Activated naive CD8-positive, alpha-beta T cell treated with anti-CD3 and anti-CD28 coated beads, Interleukin-2, amount 50 U/mL, for 24 hours (primary cell): ENCODE measurements at regions not wholly inside any gene's neighbourhood (a gene's known extent, or its start where the extent isn't known, plus 50 kb on each side); places are given as distances from the start of the nearest gene placed in this dataset.

Source experiments
- ATAC-seq: fragments of 150-1000 bp; cut with Tn5 transposase; one replicate; pipeline ENCODE4 v1.10.0; 2021
- DNase-seq: peaks from one replicate; pipeline ENCODE4 v3.0.0; 2021
- H3K27ac Mint-ChIP-seq: one replicate; pipeline ENCODE4 v1.8.0; 2021; ENCODE audit warnings: mild to moderate bottlenecking, mixed read lengths
- H3K27me3 Mint-ChIP-seq: one replicate; pipeline ENCODE4 v1.8.0; 2021; ENCODE audit warnings: mixed read lengths
- H3K36me3 Mint-ChIP-seq: one replicate; pipeline ENCODE4 v1.8.0; 2021; ENCODE audit warnings: low read depth, mixed read lengths
- H3K4me1 Mint-ChIP-seq: one replicate; pipeline ENCODE4 v1.8.0; 2021; ENCODE audit warnings: mixed read lengths
- H3K4me3 Mint-ChIP-seq: one replicate; pipeline ENCODE4 v1.8.0; 2021; ENCODE audit warnings: mild to moderate bottlenecking, moderate library complexity, mixed read lengths
- H3K9me3 Mint-ChIP-seq: one replicate; pipeline ENCODE4 v1.8.0; 2021; ENCODE audit warnings: mixed read lengths

GRCh38 chr11:15817001-15817400 lies 539.3 kb downstream of the SOX6 start:
- ATAC-seq (no peak), DNase-seq (no peak)

DNA sequence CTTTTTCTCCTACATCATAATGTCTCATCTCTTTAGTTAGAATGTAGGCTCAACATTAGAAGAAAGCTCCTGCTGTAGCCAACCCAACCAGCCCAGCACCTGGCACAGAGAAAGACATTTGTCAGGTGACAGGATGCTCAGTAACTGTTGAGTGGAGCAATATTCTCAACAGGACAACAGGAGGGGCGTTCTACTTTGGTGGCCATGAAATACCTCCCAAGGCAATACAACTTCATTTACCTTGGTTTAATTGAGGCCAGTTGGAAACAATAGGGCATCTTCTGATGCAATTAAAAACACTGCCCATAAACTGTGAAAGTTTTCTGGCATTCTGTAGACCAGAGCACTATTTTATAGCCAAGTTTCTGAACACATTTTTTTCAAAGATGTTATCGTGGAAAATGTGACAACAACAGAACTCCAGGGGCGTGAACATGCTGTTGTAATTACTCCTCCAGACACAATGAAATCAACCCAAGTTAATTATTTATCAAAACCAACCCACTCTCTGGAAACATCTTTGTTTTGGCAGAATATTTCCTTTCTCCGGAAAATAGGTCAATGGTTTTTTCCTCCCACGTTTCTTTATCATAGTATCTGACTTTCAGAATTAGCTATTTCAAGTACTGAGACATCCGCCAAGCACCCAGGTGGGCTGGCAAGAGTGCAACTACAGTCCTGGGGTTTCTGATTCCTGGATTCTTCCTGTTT lies 538.1 kb downstream of the SOX6 start:
- Mint-ChIP-seq H3K36me3 (no peaks in the 10 kb centered on the region), H3K27me3 (peaks cover 11% of the 10 kb centered on the region), H3K4me1 (peaks cover 14% of the 10 kb centered on the region), H3K27ac (no peak overlapping the region), H3K4me3 (no peak overlapping the region), H3K9me3 (no peaks in the 10 kb centered on the region)
- no peak for DNase-seq
- ATAC-seq, result no peak

More at GRCh38 chr11:15817001-15817400, 539.3 kb downstream of the SOX6 start:
- no peaks in the 10 kb centered on the region for H3K9me3 Mint-ChIP-seq
- H3K36me3 Mint-ChIP-seq, result no peaks in the 10 kb centered on the region
- H3K27ac Mint-ChIP-seq, result no peak overlapping the region
- H3K4me3 Mint-ChIP-seq, result no peak overlapping the region
- H3K4me1 Mint-ChIP-seq, result peaks cover 14% of the 10 kb centered on the region
- peaks cover 11% of the 10 kb centered on the region for H3K27me3 Mint-ChIP-seq

DNA sequence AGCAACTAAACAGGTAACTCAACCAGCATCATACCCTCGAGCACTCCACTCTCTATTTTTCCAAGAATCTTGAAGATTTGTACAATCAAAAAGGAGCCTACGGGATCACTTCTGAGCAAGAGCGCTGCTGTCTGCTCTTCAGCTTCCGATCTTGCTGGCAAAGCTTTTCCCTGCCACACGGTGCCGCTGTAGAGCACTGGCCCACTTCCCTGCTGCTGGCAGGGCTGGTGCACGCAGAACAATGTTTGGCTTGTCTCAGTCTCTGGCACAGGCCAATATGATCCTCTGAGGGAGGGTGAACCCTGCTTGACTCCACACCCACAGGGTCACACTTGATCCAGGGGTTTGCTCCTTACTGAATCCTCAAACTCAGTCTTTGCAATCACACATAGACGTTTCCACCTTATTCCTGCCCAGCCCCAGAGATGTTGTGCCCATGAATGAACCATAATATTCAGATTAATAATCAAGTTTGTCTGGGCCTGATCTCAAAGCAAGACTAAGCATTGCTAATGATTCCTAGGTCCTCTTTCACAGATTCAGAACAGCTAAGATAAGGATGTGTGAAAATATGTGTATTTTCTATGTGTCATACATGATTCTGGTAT lies 536.6 kb downstream of the SOX6 start:
- Mint-ChIP-seq H3K4me3 (no peak overlapping the region), H3K27me3 (peaks cover 11% of the 10 kb centered on the region), H3K27ac (no peak overlapping the region), H3K9me3 (no peaks in the 10 kb centered on the region), H3K36me3 (no peaks in the 10 kb centered on the region), H3K4me1 (peaks cover 14% of the 10 kb centered on the region)
- ATAC-seq, result no peak
- DNase-seq, result peak; percentile 39

DNA sequence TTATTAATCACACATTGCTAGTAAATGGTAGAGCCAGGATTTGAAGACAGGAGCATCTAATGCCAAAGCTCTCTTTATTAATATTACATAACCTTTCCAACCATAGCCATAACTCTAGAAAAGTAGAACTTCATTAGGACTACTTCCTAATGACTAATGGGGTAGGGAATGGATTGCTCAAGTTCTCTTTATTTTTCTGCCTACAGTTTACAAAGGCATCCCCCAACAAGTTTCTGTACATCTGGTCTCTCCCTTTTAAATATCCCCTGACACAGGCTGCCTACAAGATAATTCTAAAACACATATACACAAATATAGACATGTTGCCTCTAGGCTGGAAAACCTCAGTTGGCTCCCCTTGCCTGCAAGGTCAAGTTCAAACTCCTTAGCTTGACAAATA lies 534.9 kb downstream of the SOX6 start:
- peaks cover 14% of the 10 kb centered on the region for H3K4me1 Mint-ChIP-seq
- no peaks in the 10 kb centered on the region for H3K9me3 Mint-ChIP-seq
- DNase-seq, result no peak
- no peaks in the 10 kb centered on the region for H3K36me3 Mint-ChIP-seq
- H3K27ac Mint-ChIP-seq, result no peak overlapping the region
- ATAC-seq, result no peak
- peaks cover 13% of the 10 kb centered on the region for H3K27me3 Mint-ChIP-seq
- H3K4me3 Mint-ChIP-seq, result no peak overlapping the region

- H3K4me1 Mint-ChIP-seq, result peaks cover 4% of the 10 kb centered on the region
- no peak overlapping the region for H3K4me3 Mint-ChIP-seq
- peaks cover 11% of the 10 kb centered on the region for H3K27me3 Mint-ChIP-seq
- no peak for ATAC-seq
- no peaks in the 10 kb centered on the region for H3K9me3 Mint-ChIP-seq
- no peaks in the 10 kb centered on the region for H3K36me3 Mint-ChIP-seq
- H3K27ac Mint-ChIP-seq, result no peak overlapping the region
- no peak for DNase-seq
Observed at GRCh38 chr11:15824060-15824459, 532.3 kb downstream of the SOX6 start.

DNA sequence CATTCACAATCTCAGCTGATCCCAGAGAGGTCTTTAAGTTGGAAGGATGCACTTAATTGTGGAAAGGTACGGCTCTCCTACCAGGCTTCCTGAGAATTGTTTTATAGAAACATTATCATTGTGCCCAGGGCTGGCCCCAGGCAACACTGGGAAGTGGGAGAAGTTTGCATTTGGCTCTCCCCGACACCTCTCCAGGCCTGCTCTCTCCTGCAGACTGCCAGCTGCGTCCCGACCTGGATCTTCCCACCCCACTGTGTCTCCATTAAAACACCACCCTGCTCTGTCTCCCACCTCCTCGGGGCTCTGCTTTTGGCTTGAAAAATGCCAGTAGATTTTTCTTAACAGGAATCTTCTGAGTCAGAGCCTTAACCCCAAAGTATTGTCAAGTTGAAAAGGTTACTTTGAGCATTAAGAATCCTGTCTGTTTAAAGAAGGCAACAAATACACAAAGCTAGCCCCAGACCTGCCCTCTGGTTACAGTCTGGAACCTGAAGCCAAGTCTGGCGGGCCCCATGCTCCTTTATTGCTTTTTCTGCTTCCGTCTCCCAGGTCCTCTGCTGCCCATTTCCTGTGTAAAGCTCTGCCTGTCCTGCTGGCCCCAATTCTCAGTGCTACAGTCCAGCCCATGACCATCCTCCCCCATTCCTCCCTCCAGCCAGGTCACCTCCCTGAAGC lies 530.2 kb downstream of the SOX6 start:
- H3K9me3 Mint-ChIP-seq, result no peaks in the 10 kb centered on the region
- H3K27ac Mint-ChIP-seq, result no peak overlapping the region
- no peaks in the 10 kb centered on the region for H3K4me1 Mint-ChIP-seq
- peaks cover 3% of the 10 kb centered on the region for H3K27me3 Mint-ChIP-seq
- no peak for DNase-seq
- no peak overlapping the region for H3K4me3 Mint-ChIP-seq
- ATAC-seq, result no peak
- H3K36me3 Mint-ChIP-seq, result no peaks in the 10 kb centered on the region

DNA sequence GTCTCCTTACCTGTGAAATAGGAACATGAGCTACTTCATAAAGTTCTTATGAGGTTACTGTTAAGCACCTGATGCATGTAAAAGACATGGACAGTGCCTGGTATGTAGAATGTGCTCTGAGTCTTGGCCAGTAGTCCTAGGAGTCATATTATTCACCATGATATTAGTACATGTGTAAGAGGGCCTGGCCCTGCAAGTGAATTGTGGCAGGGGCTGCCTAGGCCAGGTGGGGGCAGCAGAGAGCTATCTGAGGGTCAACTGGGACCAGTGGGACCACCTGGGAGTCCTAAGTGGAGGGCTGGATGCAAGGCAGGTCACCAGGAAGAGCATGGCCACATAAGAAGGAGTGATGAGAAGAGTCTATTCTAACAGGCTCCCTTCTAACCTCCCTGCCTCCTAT lies 529.5 kb downstream of the SOX6 start:
- no peak overlapping the region for H3K27ac Mint-ChIP-seq
- H3K9me3 Mint-ChIP-seq, result no peaks in the 10 kb centered on the region
- H3K4me1 Mint-ChIP-seq, result no peaks in the 10 kb centered on the region
- H3K27me3 Mint-ChIP-seq, result peaks cover 3% of the 10 kb centered on the region
- no peaks in the 10 kb centered on the region for H3K36me3 Mint-ChIP-seq
- DNase-seq (peak; percentile 41), ATAC-seq (no peak)
- H3K4me3 Mint-ChIP-seq, result no peak overlapping the region

DNA sequence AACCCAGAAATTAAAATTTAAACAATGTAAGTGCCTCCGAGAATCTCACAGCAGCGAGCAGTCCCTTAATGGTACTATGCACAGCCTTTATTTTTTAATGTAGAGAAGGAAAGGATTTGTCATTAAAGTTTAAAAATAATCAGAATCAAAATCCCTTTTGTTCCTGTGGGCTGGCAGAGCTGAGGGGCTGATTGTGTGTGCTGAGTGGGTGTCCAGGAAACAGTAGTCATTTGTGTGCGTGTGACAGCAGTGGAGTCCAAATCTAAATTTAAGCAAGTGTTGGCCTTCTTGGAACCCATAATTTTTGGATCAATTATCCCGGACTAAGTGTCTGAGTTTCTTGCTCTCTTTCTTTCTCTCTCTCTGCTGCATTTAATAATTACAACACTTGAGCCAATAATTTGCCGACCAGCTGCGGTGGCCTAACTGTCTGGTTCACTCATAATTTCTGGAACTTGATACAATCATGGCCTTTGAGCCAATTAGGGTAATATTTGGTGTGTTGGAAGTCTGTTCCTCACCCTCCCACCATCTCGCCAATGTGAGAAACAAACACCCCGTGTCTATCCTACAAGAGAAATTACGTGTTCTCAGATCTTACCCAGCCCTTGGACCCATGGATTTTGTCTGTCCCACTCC lies 528.0 kb downstream of the SOX6 start:
- Mint-ChIP-seq H3K27me3 (peaks cover 3% of the 10 kb centered on the region), H3K27ac (no peak overlapping the region), H3K4me1 (no peaks in the 10 kb centered on the region), H3K9me3 (no peaks in the 10 kb centered on the region), H3K4me3 (no peak overlapping the region), H3K36me3 (no peaks in the 10 kb centered on the region)
- DNase-seq, result no peak
- no peak for ATAC-seq

- DNase-seq, result no peak
- Mint-ChIP-seq H3K4me1 (no peaks in the 10 kb centered on the region), H3K27ac (no peak overlapping the region), H3K36me3 (no peaks in the 10 kb centered on the region), H3K4me3 (no peak overlapping the region), H3K27me3 (peaks cover 3% of the 10 kb centered on the region), H3K9me3 (no peaks in the 10 kb centered on the region)
- ATAC-seq, result no peak
Observed at GRCh38 chr11:15829312-15829711, 527.0 kb downstream of the SOX6 start.

- no peaks in the 10 kb centered on the region for H3K9me3 Mint-ChIP-seq
Observed at GRCh38 chr11:15830741-15831428, 525.5 kb downstream of the SOX6 start.

GRCh38 chr11:15835788-15836411 lies 520.4 kb downstream of the SOX6 start:
- H3K27me3 Mint-ChIP-seq, result no peaks in the 10 kb centered on the region

More at GRCh38 chr11:15830741-15831428, 525.5 kb downstream of the SOX6 start:
- H3K27me3 Mint-ChIP-seq, result peaks cover 3% of the 10 kb centered on the region
- ATAC-seq (no peak), DNase-seq (no peak)
- H3K4me1 Mint-ChIP-seq, result no peaks in the 10 kb centered on the region
- H3K27ac Mint-ChIP-seq, result no peak overlapping the region
- H3K4me3 Mint-ChIP-seq, result no peak overlapping the region
- no peaks in the 10 kb centered on the region for H3K36me3 Mint-ChIP-seq

DNA sequence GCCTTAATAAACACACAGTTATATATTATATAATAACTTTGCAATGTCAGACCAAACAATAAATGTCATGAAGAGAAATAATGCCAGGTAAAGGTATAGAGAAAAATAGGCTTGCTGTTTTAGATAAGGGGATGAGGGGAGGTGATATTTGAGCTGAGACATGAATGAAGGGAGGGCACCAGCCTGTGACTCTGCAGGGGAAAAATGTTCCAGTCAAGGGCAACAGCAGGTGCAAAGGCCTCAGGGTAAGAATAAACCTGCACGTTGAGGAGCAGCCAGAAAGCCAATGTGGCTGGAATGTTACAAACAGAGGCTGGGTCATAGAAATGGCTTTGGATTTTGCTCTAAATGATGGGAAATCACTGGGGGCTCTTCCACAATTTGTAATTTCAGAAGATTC lies 519.6 kb downstream of the SOX6 start:
- H3K36me3 Mint-ChIP-seq, result no peaks in the 10 kb centered on the region
- no peak for ATAC-seq
- DNase-seq, result no peak
- H3K27me3 Mint-ChIP-seq, result no peaks in the 10 kb centered on the region
- no peaks in the 10 kb centered on the region for H3K4me1 Mint-ChIP-seq
- no peaks in the 10 kb centered on the region for H3K9me3 Mint-ChIP-seq
- H3K27ac Mint-ChIP-seq, result no peak overlapping the region
- no peak overlapping the region for H3K4me3 Mint-ChIP-seq

More at GRCh38 chr11:15835788-15836411, 520.4 kb downstream of the SOX6 start:
- DNase-seq (no peak), ATAC-seq (no peak)
- Mint-ChIP-seq H3K27ac (no peak overlapping the region), H3K4me1 (no peaks in the 10 kb centered on the region), H3K9me3 (no peaks in the 10 kb centered on the region), H3K4me3 (no peak overlapping the region), H3K36me3 (no peaks in the 10 kb centered on the region)

GRCh38 chr11:15837901-15838489 lies 518.4 kb downstream of the SOX6 start:
- Mint-ChIP-seq H3K4me3 (no peak overlapping the region), H3K4me1 (no peaks in the 10 kb centered on the region), H3K9me3 (no peaks in the 10 kb centered on the region), H3K27ac (no peak overlapping the region), H3K36me3 (no peaks in the 10 kb centered on the region), H3K27me3 (no peaks in the 10 kb centered on the region)
- no peak for DNase-seq
- no peak for ATAC-seq

DNA sequence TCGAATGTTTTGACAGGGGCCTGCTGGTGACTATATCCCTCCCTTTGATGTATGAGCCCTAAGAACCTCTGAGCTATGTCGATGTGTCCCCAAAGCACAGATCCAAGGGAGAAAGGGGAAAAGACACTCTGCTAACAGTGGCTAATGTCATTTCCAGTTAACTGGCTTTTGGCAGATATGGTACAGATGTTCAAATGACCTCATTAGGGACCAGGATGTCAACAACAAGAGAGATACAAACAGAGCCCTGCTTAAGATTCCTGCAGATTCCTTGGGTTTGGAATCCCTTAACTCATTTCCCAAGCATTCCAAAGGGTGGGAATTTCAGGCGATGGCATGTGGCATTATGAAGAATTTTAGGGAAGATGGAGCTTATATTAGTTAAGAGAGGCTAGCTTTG lies 517.3 kb downstream of the SOX6 start:
- H3K4me3 Mint-ChIP-seq, result no peak overlapping the region
- no peaks in the 10 kb centered on the region for H3K4me1 Mint-ChIP-seq
- H3K36me3 Mint-ChIP-seq, result no peaks in the 10 kb centered on the region
- H3K27me3 Mint-ChIP-seq, result no peaks in the 10 kb centered on the region
- DNase-seq (no peak), ATAC-seq (no peak)
- H3K27ac Mint-ChIP-seq, result no peak overlapping the region
- H3K9me3 Mint-ChIP-seq, result no peaks in the 10 kb centered on the region
